ENCODE measurements at regions not wholly inside any gene's neighbourhood (a gene's known extent, or its start where the extent isn't known, plus 50 kb on each side); places are given as distances from the start of the nearest gene placed in this dataset.
"Not testable (repeated sequence)": the region's sequence is repeated elsewhere in the genome, so short reads cannot be mapped to it uniquely, and the experiment has no call there.

GRCh38 chr3:177609613-177610012, 412.3 kb upstream of the TBL1XR1 start:
- in situ Hi-C loops (cut with HindIII; ENCODE audit: low sequenced_read_pairs) = loop anchor here (5.0 kb wide), 1 partner anchor 83 kb away; no protein-coding TSS in a partner anchor

GRCh38 chr3:177610262-177610661, 413.0 kb upstream of the TBL1XR1 start:
- in situ Hi-C loops (cut with HindIII; ENCODE audit: low sequenced_read_pairs) = loop anchor here (5.0 kb wide), 1 partner anchor 82 kb away; no protein-coding TSS in a partner anchor

DNA sequence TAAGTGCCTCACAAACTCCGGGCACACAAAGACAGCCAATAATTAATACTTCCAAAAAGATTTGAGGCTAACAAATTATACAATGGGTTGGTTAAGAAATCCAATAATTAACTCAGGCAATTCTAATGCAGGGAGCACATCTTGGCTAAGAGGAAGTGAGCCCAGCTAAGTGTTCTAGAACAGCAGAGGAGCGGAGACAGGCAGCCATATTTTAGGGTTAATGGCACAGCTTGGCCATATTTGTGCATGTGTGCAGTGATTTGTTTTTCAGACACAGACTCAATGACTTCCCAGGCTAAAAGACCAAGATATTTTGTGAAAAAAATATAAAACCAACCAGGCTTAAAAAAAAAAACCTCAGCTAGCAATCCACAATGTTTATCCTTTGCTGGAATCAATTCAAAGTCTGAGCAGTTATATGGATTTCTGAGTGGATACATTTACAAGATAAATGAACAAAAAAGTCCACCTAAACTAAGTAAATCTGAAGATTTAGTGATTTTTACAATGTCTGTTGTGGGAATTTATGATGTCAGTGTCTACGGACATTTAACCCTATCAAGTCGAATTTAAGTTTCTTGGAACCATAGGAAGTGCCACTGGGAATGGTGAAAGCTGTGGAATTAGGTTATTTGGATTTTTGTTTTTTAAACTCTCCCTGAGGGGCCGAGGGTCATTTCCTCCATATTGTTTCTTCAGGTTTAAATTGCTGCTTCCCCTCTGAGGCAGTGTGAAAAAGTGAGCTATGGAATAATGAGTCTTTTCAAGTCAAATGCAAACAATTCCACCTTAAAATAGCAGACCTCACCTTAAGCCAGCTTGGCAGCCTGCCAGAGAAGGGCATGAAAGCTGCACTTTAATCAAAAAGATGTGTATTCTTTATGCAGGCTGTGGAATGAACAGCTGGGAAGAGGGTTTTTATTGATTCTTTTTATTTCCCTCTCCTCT, 413.7 kb upstream of the TBL1XR1 start:
- in situ Hi-C loops (cut with HindIII; ENCODE audit: low sequenced_read_pairs) = loop anchor here (5.0 kb wide), 1 partner anchor 81 kb away; no protein-coding TSS in a partner anchor

GRCh38 chr3:177611752-177612334, 414.6 kb upstream of the TBL1XR1 start:
- in situ Hi-C loops (cut with HindIII; ENCODE audit: low sequenced_read_pairs) = loop anchor here (5.0 kb wide), 1 partner anchor 80 kb away; no protein-coding TSS in a partner anchor

- in situ Hi-C loops (cut with HindIII; ENCODE audit: low sequenced_read_pairs) = loop anchor here (5.0 kb wide), 1 partner anchor 78 kb away; no protein-coding TSS in a partner anchor
Observed at GRCh38 chr3:177613901-177614300, 416.6 kb upstream of the TBL1XR1 start.

- in situ Hi-C loops (cut with HindIII; ENCODE audit: low sequenced_read_pairs) = no loop called here
Observed at GRCh38 chr3:177615015-177615414, 417.7 kb upstream of the TBL1XR1 start.

- in situ Hi-C loops (cut with HindIII; ENCODE audit: low sequenced_read_pairs) = no loop called here
Observed at GRCh38 chr3:177618873-177619733, 421.8 kb upstream of the TBL1XR1 start.

DNA sequence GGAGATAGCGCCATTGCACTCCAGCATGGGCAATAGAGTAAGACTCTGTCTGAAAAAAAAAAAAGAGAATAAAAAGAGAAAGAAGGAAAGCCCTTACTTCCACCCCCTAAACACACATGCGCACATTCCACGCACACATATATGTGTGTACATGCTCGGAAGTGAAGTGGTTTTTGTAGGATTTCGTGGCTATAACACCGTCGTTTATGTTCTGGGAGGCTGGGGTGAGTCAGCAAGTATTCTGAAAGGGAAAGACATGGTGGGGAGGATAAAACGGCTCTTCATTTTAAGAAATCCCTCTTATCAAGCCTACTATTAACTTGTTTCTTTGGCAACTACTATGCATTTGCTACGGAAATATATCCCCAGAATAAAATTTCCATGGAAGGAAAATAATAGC, 422.8 kb upstream of the TBL1XR1 start:
- in situ Hi-C loops (cut with HindIII; ENCODE audit: low sequenced_read_pairs) = no loop called here

DNA sequence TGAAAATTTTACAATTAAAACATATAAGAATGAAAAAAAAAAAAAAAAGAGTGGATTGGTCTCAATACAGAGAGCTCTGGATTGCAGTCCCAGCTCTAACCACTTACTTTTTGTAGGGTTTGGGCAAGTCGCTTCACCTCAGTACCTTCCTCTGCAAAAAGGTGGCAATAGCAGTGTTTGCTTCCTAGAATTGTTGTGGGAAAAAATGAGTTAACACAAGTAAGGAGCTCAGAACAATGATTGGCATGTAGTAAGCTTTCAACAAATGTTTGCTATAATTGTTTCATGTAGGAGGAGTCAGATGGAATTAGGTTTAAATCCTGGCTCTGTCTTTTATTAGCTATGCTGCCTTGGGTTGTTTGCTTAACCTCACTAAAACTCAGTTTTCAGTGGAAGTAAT, 425.2 kb upstream of the TBL1XR1 start:
- in situ Hi-C loops (cut with HindIII; ENCODE audit: low sequenced_read_pairs) = no loop called here

GRCh38 chr3:177622982-177623617, 425.8 kb upstream of the TBL1XR1 start:
- in situ Hi-C loops (cut with HindIII; ENCODE audit: low sequenced_read_pairs) = no loop called here

- in situ Hi-C loops (cut with HindIII; ENCODE audit: low sequenced_read_pairs) = no loop called here
Observed at GRCh38 chr3:177624528-177625495, 427.5 kb upstream of the TBL1XR1 start.

- in situ Hi-C loops (cut with HindIII; ENCODE audit: low sequenced_read_pairs) = no loop called here
Observed at GRCh38 chr3:177626045-177626444, 428.8 kb upstream of the TBL1XR1 start.

GRCh38 chr3:177628095-177628719, 430.9 kb upstream of the TBL1XR1 start:
- in situ Hi-C loops (cut with HindIII; ENCODE audit: low sequenced_read_pairs) = not testable (repeated sequence)

DNA sequence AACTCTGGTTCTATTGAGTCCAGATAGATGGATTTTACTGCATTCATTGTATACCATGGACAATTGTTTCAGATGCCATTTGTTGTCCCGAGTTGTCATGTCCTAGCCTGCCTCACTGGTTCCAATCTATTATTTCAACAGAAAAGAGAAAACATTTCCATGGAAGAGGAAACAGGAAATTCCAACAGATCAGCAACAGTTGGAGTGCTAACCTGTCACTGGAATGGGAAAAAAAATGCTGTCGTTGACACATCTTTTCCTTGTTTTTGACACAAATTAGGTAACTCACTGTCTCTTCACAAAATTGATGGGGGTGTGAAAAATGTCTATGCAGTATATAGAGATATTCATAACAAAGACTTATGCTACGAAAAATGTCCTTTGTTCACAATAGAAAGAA, 432.0 kb upstream of the TBL1XR1 start:
- in situ Hi-C loops (cut with HindIII; ENCODE audit: low sequenced_read_pairs) = no loop called here

- in situ Hi-C loops (cut with HindIII; ENCODE audit: low sequenced_read_pairs) = no loop called here
Observed at GRCh38 chr3:177633671-177634207, 436.5 kb upstream of the TBL1XR1 start.

DNA sequence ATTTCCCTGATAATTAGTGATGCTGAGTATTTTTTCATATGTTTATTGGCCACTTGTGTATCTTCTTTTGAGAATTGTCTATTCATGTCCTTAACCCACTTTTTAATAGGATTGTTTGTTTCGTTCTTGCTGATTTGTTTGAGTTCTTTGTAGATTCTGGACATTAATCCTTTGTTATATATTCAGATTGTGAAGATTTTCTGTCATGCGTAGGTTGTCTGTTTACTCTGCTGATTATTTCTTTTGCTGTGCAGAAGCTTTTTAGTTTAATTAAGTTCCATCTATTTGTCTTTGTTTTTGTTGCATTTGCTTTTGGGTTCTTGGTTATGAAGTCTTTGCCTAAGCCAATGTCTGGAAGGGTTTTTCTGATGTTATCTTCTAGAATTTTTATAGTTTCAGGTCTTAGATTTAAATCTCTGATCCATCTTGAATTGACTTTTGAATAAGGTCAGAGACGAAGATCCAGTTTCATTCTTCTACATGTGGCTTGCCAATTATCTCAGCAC, 438.4 kb upstream of the TBL1XR1 start:
- in situ Hi-C loops (cut with HindIII; ENCODE audit: low sequenced_read_pairs) = not testable (repeated sequence)

- in situ Hi-C loops (cut with HindIII; ENCODE audit: low sequenced_read_pairs) = no loop called here
Observed at GRCh38 chr3:177640319-177640965, 443.2 kb upstream of the TBL1XR1 start.

DNA sequence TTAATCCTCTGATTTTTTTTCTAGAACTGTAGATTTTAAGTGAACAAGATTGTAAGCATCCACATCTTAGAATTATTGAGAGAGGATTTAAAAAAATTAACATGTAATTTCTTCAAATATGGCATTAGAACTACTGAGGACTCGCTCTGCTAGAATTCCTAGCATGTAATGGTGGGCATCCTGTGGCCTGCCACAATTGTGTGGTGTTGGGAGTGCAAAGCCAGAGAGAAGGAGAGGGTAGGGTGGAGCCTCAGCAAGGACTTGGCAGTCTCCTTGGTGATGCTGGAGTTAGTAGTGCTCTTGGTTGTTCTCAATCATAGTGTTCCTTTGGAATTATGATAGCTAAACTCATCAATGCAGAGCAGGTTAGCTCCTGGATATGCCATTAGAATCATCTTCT, 443.9 kb upstream of the TBL1XR1 start:
- in situ Hi-C loops (cut with HindIII; ENCODE audit: low sequenced_read_pairs) = no loop called here
